Natural killer cell treated with Interleukin-12 subunit alpha and Interleukin-12 subunit beta and Interleukin-15 and Interleukin-18, amount 100 ng/mL, for 72 hours (primary cell): ENCODE measurements at regions not wholly inside any gene's neighbourhood (a gene's known extent, or its start where the extent isn't known, plus 50 kb on each side); places are given as distances from the start of the nearest gene placed in this dataset.

Experiments
- ATAC-seq, 2 donors: fragments of 150-1000 bp; cut with Tn5 transposase in 1 of 2; sonication (Bioruptor Pico), chemical (Tn5 transposase) in 1 of 2; 2 replicates each; pipeline ENCODE4 v1.10.0; 2021
- DNase-seq: peaks from one replicate; pipeline ENCODE4 v3.0.0; 2022; ENCODE audit warnings: low spot score
- H3K27ac Mint-ChIP-seq, 2 donors: 1 replicate in 1 of 2; 2 replicates in 1 of 2; pipeline ENCODE4 v1.8.0; 2022; ENCODE audit warnings: mixed read lengths in 2 of 2, mild to moderate bottlenecking in 1 of 2, moderate library complexity in 1 of 2
- H3K27me3 Mint-ChIP-seq, 2 donors: 1 replicate in 1 of 2; 2 replicates in 1 of 2; pipeline ENCODE4 v1.8.0; 2022; ENCODE audit warnings: mixed read lengths in 2 of 2
- H3K36me3 Mint-ChIP-seq: one replicate; pipeline ENCODE4 v1.8.0; 2022; ENCODE audit warnings: mixed read lengths
- H3K4me1 Mint-ChIP-seq, 2 donors: 1 replicate in 1 of 2; 2 replicates in 1 of 2; pipeline ENCODE4 v1.8.0; 2022; ENCODE audit warnings: low read depth in 2 of 2, mixed read lengths in 2 of 2, mild to moderate bottlenecking in 1 of 2
- H3K4me3 Mint-ChIP-seq: one replicate; pipeline ENCODE4 v1.8.0; 2022; ENCODE audit warnings: mixed read lengths
- H3K9me3 Mint-ChIP-seq: 2 replicates; pipeline ENCODE4 v1.8.0; 2022; ENCODE audit warnings: mixed read lengths

GRCh38 chr22:27692243-27692642, 109.3 kb downstream of the MN1 start:
- H3K27me3 Mint-ChIP-seq: peaks cover 11 to 15% of the 10 kb centered on the region in 2 donors
- no peaks in the 10 kb centered on the region for H3K36me3 Mint-ChIP-seq
- no peak overlapping the region for H3K27ac Mint-ChIP-seq
- DNase-seq (no peak), ATAC-seq (no peak)
- H3K4me1 Mint-ChIP-seq: no peaks in the 10 kb centered on the region
- H3K4me3 Mint-ChIP-seq: no peak overlapping the region
- no peaks in the 10 kb centered on the region for H3K9me3 Mint-ChIP-seq

DNA sequence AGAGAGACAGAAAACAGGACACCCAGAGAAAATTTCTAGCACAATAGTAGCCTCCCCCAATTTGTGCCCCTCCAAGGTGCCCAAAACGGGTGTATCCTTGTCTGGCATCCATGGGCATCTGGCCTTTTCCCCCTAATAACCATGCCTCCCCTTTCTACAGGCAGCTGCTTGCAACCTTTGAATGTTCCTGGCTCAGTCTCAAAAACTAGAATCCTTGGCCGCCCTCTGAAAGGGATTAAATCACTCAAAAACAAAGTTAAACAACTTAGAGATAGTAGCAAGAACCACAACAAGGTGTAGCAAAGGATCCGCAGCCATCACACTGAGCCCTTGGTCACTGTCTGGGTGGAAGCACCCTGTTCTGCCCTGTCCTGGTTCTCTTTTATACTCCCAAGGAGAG, 105.6 kb downstream of the MN1 start:
- ATAC-seq (no peak), DNase-seq (no peak)
- H3K9me3 Mint-ChIP-seq: no peaks in the 10 kb centered on the region

DNA sequence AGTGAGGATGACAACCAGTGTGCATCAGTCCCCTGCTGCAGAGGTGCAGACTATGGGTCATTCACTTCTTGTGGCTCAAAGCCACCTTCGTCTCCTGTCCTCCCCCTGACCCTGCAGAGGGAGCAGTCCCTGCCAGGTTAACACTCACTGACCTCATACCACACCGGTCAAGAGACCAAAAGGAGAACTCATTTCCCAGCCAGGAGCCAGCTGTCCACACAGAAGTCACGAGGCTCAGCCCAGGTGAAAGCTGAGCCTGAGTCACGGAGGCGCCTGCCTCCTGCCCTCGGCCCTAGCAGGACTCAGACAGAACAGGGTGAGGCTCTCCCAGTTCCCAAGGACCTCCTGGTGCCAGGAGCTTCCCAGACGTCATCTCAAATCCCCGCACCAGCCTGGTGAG, 103.7 kb downstream of the MN1 start:
- H3K4me1 Mint-ChIP-seq: no peaks in the 10 kb centered on the region

More for the DNA sequence above, 105.6 kb downstream of the MN1 start:
- Mint-ChIP-seq H3K27me3 (peaks cover 0 to 12% of the 10 kb centered on the region in 2 donors), H3K36me3 (no peaks in the 10 kb centered on the region), H3K27ac (no peak overlapping the region), H3K4me3 (no peak overlapping the region), H3K4me1 (no peaks in the 10 kb centered on the region)

More for the DNA sequence above, 103.7 kb downstream of the MN1 start:
- Mint-ChIP-seq H3K4me3 (no peak overlapping the region), H3K27me3 (peaks cover 0 to 6% of the 10 kb centered on the region in 2 donors), H3K9me3 (no peaks in the 10 kb centered on the region), H3K27ac (no peak overlapping the region), H3K36me3 (no peaks in the 10 kb centered on the region)
- DNase-seq: no peak
- ATAC-seq: peak in 1 of 2 donors; percentile 21
